ENCODE measurements at regions not wholly inside any gene's neighbourhood (a gene's known extent, or its start where the extent isn't known, plus 50 kb on each side); places are given as distances from the start of the nearest gene placed in this dataset.
"Not testable (repeated sequence)": the region's sequence is repeated elsewhere in the genome, so short reads cannot be mapped to it uniquely, and the experiment has no call there.

DNA sequence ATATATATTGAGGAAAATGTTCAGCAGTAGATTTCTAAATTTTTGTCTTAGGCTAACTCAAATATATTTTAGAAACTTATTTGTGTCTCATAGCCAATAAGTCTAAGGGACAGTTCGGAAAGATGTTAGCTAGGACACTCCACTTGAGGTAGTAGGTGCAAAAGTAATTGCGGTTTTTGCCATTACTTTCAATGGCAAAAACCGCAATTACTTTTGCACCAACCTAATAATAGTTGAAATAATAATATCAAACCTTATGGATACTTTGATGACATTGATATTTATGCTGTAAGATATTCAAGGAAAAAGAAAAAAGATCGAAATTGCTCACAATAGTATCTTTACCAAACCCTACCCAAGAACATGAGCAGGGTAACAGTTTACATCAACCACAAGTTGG, 555.5 kb upstream of the ST8SIA4 start:
- DNase-seq: no peak

DNA sequence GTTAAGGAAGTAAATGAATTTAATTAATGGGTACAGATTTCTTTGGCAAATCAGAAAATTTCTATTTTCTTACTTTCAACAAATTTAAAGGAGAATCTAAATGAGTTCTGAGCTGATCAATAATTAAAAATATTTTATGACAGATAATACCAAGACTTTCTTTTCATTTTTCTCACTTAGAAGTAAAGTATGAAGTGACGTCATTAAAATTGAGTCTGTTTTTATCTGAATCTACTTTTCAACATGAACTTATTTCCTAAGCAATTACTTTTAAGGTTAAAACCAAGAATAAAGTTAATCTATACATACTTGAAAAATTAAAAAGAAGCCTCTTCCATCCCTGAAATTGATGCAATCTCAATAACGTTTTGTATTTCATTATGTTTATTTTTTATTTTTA, 552.8 kb upstream of the ST8SIA4 start:
- no peak for DNase-seq

DNA sequence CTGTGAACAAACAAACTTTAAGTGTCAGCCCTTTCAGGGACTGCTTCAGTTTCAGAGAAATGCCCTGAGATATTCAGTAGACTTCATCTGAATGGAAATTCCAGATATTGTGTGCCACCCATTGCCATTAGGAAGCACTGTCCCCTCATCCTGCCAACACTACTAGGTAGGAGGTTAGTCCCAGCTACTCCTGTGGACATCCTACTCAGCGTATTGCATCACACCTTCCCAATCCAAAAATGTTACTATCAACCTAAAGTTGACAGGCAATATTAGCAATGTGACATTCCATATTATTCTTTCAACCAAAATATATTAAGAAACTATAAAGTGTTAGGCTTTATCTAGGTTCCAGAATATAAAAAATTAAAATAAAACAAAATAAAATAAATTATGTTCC, 552.0 kb upstream of the ST8SIA4 start:
- no peak for DNase-seq

DNA sequence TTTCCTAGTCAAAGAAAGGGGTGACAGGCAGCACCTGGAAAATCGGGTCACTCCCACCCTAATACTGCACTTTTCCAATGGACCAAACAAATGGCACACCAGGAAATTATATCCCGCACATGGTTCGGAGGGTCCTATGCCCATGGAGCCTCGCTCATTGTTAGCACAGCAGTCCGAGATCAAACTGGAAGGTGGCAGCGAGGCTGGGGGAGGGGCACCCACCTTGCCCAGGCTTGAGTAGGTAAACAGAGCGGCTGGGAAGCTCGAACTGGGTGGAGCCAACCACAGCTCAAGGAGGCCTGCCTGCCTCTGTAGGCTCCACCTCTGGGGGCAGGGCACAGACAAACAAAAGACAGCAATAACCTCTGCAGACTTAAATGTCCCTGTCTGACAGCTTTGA, 539.2 kb upstream of the ST8SIA4 start:
- DNase-seq: not testable (repeated sequence)

DNA sequence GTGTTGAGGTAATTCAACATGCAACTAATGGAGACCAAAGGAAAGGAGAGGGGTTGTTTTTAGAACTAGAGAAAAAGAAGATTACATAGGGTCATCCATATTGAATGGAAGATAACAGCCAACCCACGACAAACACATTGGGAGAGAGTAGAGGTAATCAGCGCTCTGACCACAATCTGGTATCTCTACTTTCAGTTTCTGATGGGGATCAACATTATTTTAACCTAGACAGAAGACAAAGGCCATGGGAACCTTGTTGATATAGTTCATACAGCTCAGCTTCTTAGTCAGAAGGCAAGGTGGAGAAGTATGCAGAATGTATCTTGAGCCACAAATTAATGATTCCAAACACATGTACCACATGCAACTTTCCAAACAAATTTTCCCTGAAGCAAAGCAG, 537.1 kb upstream of the ST8SIA4 start:
- no peak for DNase-seq

DNA sequence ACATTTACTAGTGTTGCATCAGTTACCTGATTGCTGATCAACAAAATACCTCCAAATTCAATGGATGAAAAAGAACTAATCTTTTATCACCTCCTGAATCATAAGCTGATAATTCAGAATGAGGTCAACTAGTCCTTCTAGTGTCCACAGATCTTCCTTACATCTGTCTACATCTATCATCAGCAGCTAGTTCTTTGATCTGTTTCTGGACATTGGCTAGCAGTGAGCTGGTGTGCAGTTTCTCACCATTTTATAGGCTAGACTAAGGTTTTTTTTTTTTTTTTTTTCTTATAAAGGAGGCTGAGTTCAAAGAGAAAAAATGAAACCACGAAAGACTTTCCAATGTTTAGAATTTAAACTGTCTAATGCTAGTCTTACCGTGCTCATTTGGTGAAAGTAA, 534.3 kb upstream of the ST8SIA4 start:
- no peak for DNase-seq

DNA sequence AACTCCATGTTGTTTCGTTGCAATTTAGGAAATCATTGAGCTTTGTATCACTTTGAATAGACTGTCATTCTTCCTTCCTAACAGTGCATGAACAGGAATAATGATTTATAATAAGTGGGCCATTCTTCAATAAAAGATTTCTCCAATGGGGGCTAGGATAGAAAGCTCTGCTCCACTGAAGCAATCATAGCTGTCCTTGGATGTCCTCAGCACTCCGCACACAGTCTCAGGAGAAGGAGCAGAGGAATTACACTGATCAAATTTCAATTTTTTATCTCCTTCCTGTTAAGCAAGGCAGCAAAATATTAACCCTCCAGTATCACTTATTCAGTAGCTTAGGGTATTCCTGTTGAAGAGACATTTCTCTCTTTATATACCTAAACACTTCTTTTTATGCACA, 532.7 kb upstream of the ST8SIA4 start:
- no peak for DNase-seq

DNA sequence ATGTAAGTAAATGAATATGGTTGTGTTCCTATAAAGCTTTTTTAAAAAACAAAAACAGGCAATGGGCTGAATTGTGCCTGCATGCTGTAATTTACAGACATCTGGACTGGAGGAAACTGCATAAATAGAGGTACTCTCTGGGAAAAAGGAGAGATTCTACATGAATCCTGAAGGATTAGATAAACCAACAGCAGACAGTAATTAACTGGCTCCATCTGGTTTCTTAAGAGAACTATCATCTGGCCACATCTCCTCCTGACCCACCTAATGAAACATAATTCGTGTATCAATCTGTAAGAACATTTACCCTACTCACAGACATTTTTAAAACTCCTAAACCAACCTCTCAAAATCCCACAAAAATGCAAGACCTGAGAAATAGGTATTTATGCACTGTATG, 528.1 kb upstream of the ST8SIA4 start:
- DNase-seq: no peak

DNA sequence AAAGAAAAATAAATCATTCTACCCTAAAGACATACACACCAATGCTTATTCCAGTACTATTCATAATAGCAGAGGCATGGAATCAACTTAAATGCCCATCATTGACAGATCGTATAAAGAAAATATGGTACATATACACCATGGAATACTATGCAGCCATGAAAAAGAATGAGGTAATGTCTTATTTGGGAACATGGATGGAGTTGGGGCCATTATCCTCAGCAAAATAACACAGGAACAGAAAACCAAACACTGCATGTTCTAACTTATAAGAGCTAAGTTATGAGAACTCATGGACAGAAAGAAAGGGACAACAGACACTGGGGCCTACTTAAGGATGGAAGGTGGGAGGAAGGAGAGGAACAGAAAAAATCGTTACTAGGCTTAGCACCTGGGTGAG, 527.5 kb upstream of the ST8SIA4 start:
- DNase-seq: no peak

DNA sequence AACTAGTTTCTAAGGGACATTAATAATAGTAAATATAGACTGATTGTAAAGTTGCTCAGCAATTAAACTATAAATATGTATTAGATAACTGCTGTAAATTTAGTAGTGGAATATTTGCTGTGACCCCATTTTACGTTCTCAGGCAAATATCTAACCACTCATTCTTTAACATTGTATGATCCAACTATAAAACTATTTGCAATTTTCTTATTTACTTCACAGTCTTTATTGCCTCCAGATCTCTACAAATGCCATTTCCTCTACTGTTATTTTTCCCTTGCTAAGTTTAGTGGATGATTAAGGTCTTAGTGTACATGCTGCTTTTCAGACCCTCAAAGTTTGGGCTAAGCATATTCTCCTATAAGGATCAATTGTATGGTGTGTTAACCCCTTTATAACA, 526.2 kb upstream of the ST8SIA4 start:
- DNase-seq: no peak

DNA sequence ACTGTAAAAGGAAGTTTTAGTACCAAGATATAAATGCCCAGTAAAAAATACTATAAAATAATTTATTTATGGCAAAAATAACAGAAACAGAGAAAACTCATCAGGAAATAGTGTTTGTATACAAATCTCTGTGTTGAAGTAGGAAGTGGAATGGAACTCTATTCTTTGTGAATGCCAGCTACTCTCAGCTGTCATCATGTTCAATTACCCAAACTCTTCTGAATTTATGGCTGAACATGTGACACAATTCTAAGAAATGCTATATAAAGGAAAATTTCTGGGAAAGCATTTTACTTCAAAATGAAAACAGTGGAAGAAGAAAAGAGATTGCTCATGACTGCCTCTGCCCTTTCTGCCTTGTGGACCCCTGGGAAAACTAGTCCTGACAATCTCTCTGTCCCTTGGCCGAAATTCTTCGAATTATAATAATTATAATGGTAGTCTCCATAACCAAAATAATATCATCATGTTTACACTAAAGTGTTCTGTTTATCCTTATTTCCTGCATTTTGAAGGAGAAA, 522.3 kb upstream of the ST8SIA4 start:
- DNase-seq: no peak

DNA sequence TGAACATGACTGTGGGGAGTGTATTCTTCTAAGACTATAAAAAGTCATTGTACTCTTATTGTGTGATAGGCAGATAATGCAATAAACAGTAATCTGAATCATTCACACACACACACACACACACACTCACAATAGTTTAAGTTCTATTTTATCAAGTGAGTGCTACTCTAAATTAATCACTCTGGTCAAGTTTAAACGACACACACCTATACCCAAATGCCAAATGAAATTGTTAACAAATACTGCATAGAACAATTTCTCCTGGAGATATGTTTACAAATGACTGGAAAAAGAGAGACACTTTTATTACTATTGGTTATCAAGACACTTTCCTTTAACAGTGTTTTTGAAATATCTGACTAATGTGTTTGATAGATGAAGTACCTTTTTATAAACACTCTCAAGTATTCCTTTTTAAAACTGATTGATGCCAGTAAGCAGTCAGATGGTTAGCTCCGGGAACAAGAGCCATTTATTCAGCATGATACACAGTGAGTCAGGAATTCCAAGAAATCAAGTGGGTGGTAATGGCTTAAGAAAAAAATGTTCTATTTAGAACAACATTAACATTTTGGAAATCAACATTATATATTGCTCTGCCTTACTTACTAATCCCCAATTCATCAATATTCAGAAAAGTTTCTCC, 521.6 kb upstream of the ST8SIA4 start:
- no peak for DNase-seq

DNA sequence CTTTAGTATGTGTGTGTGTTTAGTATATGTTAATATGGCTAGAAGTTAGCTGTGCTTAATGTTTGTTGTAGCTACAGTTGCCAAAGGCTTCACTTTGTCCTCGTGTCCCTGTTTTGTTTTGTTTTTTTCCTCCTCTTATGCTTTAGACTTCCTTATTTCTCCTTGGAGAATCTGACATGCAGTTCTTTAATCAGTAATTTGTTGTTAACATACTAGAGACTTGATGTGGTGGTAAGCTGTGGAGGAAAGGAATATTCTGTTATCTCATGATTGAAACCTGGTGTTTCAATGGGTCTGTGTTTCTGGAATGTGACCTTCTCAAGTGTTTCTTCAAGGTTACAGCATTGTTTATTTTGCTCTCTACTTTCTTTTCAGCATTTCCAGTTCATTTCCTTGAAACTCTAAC, 515.6 kb upstream of the ST8SIA4 start:
- no peak for DNase-seq

DNA sequence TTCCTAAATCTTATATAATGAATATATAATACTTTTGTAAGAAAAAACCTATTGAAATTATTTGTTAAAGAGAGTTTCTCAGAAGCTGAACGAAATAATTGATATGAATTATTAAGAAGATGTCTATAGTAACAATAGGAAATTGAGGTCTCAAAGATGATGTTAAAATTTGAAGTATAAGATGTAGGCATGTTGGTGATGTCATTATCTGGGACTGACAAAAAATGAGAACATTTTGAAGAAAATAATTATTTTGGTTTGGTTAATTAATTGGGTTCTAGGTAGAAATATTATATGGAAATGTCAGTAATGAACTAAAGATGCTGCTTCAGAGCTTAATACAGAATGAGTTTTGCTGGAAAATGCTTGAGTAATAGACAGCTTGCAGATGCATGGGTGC, 501.4 kb upstream of the ST8SIA4 start:
- no peak for DNase-seq

DNA sequence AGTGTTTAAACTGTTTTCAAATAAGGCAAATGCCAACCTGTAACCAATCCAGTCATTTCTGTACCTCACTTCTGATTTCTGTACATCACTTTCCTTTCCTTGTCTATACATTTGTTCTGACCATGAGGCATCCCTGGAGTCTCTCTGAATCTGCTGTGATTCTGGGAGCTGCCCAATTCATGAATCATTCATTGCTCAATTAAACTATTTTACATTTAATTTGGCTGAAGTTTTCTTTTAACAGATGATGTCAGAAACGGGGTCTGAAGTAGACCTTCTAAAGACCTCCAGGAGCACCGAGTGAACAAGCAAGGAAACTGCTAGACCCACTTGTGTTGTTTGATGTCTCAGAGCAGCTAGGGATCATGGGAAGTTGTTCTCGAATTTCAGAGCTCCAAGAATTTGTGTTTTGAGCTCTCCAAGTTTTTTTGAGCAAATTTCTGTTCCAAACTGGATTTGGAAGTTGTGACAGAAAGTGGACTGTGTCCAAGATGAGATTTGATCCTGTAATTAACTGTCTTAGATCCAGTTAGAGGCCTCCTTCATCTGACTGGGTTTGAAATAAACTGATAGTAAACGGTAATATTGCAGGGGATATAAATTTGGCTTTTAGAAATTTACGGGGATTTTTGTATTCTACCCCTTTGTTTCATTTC, 490.8 kb upstream of the ST8SIA4 start:
- DNase-seq: no peak

DNA sequence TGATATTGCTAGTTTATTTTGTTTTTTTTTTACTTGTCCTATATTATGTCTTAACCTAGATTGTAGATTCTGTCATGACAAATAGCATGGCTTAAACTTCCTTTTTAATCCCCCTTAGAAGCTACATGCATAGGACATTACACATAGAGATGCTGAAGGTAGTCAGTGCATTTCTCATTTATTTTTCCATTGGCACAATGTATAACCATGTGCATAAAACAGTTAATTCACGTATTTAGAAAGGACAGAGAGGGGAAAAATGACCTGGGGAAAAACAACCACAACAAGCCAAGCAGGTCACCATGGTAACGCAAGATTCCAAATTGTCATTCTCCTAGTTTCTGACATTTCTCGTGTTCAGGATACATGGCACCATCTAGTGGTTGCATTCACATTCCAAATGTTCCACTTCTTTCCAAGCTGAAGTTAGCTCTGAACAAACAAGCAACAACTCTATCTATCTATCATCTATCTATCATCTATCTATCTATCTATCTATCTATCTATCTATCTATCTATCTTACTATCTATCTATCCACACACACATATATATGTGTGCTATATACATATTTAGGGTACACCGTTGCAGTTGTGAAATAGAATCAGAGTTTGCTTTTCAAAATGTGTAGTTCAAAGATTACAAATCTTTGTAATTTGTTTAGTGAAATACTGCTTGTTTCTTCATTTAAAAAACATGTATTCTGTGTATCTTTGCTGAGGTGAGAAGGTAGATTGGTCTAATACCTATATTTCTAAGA, 487.2 kb upstream of the ST8SIA4 start:
- no peak for DNase-seq

DNA sequence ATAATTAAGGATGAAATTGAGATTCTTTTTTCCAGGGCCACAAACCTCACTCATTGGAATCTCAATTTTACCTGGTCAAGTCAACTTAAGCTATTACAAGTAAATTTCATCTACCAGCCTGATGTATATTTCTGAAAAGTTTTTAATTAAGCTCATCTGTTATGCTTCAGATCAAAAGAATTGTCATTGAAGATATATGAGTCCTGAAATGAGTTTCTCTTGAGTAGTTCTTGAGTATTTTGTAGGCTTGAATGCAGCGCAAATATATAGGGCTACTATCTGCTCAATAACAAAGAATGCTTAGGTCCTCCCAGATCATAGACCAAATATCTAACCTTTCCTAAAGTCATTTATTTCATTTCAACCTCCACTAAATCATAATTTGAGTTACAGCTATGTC, 482.2 kb upstream of the ST8SIA4 start:
- no peak for DNase-seq

DNA sequence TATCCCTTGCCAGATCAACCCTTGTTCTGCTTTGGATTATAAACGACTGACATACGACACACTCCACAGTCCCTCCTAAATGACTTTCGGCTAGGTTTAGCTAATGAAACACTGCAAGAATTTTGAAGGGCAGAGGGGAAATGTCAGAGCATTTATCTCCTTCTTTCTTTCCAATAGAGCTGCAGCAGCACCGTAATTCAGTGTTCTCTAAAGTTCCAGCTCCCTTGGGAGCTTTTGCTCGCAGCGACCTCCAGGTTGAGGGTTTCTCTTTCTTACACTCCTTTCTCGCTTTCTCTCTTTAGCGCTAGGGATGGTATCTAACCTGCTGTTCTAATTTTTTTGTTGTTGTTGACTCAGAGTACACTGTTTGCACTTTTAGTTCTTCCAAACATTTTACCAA, 467.1 kb upstream of the ST8SIA4 start:
- no peak for DNase-seq

DNA sequence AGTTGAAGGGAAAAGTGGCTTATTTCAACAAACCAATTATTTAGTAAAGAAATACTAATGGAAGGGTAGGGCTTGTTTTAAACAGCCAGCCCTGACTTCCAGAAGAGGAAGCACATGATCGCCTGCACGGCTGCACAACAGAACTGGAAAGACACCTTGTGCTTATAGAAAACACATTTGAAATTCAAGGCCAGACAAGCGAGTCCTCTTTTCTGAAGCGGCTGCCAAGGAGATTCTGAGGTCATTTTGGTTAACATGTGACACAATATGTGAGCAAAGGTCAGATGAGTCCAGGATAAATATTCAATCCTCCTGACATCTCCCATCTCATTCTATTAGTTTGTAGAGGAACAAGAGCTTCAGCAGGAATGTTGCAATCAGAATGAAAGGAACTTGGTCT, 461.4 kb upstream of the ST8SIA4 start:
- no peak for DNase-seq

DNA sequence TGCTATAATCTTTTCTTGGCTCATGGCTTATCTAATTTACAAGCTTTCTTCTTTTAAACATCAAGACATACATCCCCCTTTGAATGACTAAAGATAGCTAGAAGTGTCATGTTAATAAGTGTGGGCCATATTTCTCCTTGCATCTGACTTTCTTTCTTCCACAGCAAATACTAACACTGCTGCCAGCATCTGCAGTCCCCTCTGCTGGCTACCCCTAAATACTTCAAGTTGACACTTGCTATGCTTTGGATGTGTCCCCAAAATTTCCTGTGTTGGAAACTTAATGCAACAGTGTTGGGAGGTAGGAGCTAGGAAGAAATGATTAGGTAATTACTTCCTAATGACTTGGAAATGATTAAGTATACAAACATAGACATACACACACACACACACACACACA, 459.0 kb upstream of the ST8SIA4 start:
- no peak for DNase-seq

DNA sequence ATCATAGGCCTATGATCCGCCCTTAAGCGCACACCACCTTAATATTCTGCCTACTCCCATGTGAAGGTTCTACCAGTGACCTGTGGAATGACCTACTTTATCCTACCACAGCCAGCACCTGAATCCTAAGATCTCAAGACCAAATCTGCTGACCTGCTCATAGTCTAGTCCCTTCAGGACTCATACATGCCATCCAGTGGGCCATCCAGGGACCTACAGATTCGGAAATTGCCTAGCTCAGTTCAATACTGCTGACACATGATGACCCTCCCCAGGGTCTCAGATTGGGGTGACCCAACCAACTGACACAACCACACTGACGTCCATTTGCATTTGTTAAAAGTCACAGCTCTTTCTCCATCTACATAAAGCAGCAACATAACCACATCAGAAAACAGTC, 443.8 kb upstream of the ST8SIA4 start:
- no peak for DNase-seq

DNA sequence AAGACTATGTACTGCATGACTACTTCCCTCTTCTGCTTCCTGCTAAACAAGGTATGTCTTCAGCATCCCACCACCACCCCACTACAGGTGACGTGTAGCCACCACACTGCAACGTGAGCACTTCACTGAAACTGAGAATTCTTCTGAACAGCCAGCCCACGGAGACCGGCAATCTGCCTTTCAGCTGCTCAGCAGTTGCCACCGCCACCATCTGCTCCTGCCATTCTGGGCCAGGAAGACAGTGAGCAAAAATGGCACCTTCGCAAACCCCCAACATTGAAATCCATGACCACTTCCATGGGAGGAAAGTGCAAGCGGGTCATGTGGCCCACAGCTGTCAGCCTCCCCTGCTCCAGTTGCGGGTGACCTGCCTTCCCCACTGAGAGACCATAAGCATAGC, 443.4 kb upstream of the ST8SIA4 start:
- no peak for DNase-seq

DNA sequence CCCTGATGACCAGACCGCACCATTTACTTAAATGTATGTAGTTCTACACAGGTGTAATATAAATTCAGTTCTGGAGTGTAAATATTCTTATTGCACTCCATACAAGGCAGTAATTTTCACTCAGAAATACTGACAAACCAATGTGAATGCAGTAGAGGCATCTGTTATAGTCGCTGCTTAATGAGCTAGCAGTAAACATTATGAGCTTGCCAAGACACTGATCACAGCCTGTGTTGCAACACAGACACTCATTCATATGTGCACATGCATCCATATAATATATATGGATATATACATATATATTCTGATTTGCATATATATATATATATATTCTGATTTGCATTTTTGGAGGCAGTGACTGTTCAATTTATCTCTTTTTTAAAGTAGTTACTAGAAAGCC, 435.1 kb upstream of the ST8SIA4 start:
- no peak for DNase-seq

DNA sequence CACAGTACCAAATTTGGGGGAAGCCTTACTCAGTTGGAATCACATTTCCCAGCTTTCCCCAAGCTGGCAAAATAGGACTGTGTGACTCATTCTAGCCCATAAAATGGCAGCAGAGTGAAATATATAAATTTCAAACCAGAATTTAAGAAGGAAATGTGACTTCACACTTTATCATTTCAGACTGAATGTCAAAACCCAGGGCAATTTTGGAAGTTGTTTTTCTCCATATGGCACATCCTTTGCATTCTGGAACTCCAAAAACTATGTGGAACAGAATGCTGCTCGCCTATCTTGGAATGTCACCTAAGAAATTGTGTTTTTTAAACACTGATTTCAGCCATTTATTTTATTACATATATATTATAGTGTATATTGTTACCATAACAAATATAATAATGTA, 424.7 kb upstream of the ST8SIA4 start:
- DNase-seq: no peak
